A673 (cell line): ENCODE measurements at regions not wholly inside any gene's neighbourhood (a gene's known extent, or its start where the extent isn't known, plus 50 kb on each side); places are given as distances from the start of the nearest gene placed in this dataset.

Experiments used
- EZH2 ChIP-seq: fragments of 200-600 bp; sonication (generic); IDR thresholded peaks from 2 replicates; pipeline ENCODE4 v1.6.1; 2017; ENCODE audit warnings: borderline replicate concordance, low read depth, mild to moderate bottlenecking, mixed read lengths, antibody characterized with exemption, low read length; ENCODE audit not compliant: poor library complexity, severe bottlenecking
- TF ChIP-seq, protein P1 (sequence below): fragments of 300-800, 200-600 bp; sonication (generic); conservative IDR thresholded peaks from 2 replicates; pipeline ENCODE4 v1.5.1; 2017; ENCODE audit warnings: low read depth, mild to moderate bottlenecking, antibody characterized with exemption, low read length, moderate library complexity, mixed read lengths

DNA sequence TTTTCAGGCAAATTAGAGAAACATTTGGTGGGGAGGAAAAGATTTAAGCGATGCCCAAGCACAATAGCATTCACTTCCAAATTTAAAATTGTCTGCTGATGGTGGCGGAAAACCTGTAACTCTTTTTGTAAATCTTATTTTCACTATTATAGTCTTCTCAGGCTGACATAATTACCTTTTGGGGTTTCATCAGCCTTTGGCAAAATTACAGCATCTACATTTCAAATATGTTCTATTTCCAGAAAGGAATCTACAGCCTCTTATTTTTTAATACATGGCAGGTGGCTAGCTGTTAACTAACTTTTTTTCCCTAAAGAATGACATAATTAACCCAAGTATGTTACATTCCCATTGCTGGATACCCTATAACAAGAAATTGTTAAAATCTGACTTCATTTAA, 391.5 kb upstream of the CCDC54 start:
- TF ChIP-seq, protein P1, sequence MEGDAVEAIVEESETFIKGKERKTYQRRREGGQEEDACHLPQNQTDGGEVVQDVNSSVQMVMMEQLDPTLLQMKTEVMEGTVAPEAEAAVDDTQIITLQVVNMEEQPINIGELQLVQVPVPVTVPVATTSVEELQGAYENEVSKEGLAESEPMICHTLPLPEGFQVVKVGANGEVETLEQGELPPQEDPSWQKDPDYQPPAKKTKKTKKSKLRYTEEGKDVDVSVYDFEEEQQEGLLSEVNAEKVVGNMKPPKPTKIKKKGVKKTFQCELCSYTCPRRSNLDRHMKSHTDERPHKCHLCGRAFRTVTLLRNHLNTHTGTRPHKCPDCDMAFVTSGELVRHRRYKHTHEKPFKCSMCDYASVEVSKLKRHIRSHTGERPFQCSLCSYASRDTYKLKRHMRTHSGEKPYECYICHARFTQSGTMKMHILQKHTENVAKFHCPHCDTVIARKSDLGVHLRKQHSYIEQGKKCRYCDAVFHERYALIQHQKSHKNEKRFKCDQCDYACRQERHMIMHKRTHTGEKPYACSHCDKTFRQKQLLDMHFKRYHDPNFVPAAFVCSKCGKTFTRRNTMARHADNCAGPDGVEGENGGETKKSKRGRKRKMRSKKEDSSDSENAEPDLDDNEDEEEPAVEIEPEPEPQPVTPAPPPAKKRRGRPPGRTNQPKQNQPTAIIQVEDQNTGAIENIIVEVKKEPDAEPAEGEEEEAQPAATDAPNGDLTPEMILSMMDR, result no peak
- no peak for TF ChIP-seq EZH2
